Upper lobe of left lung (tissue), 6 donors: ENCODE measurements at regions not wholly inside any gene's neighbourhood (a gene's known extent, or its start where the extent isn't known, plus 50 kb on each side); places are given as distances from the start of the nearest gene placed in this dataset.

ENCODE experiments used
- ATAC-seq, 2 donors: fragments of 200-7000 bp; cut with Tn5 transposase; one replicate each; pipeline ENCODE4 v1.9.1; 2022; ENCODE audit warnings: mild to moderate bottlenecking in 2 of 2, moderate library complexity in 2 of 2; ENCODE audit not compliant: low FRiP score in 2 of 2
- DNase-seq, 2 donors: peaks; one replicate each; pipeline ENCODE4 v3.0.0-alpha.2; 2019 to 2020
- H3K27ac ChIP-seq, 4 donors: fragments of 200-600 bp; sonication (generic); one replicate each; pipeline ENCODE4 v1.5.1; 2016 to 2019
- H3K27me3 ChIP-seq, 4 donors: fragments of 200-600 bp; sonication (generic); one replicate each; pipeline ENCODE4 v1.5.1; 2017 to 2019
- H3K36me3 ChIP-seq, 4 donors: fragments of 200-600 bp; sonication (generic); one replicate each; pipeline ENCODE4 v1.5.1; 2016 to 2019
- H3K4me1 ChIP-seq, 4 donors: fragments of 200-600 bp; sonication (generic); one replicate each; pipeline ENCODE4 v1.5.1; 2018 to 2019
- H3K4me3 ChIP-seq, 4 donors: fragments of 200-600 bp; sonication (generic); one replicate each; pipeline ENCODE4 v1.5.1; 2017 to 2019; ENCODE audit warnings: mild to moderate bottlenecking in 2 of 4, moderate library complexity in 1 of 4
- H3K9me3 ChIP-seq, 4 donors: fragments of 200-600 bp; sonication (generic); one replicate each; pipeline ENCODE4 v1.5.1; 2018 to 2019
- EP300 ChIP-seq, 4 donors: sonication (generic); formaldehyde crosslinking; IDR thresholded peaks; one replicate each; pipeline ENCODE4 v1.5.1; 2017; ENCODE audit warnings: antibody characterized with exemption in 4 of 4, control low read depth in 2 of 4
- POLR2A ChIP-seq, 4 donors: fragments of 450-650 bp; IDR thresholded peaks; one replicate each; pipeline ENCODE4 v1.5.1; 2016 to 2017; ENCODE audit warnings: antibody characterized with exemption in 4 of 4, mild to moderate bottlenecking in 2 of 4
- POLR2AphosphoS5 ChIP-seq, 2 donors: sonication (generic); formaldehyde crosslinking; IDR thresholded peaks; one replicate each; pipeline ENCODE4 v1.5.1; 2017; ENCODE audit warnings: antibody characterized with exemption in 2 of 2
- WGBS, 2 donors: methylation state at CpG; one replicate each; pipeline ENCODE4 v1.1.5; 2017 to 2018; 5-methylcytosine and 5-hydroxymethylcytosine counted together
- TF ChIP-seq, protein P1 (sequence below), 6 experiments: fragments of 450-650 bp in 4 of 6; fragments of 200-600 bp in 2 of 6; sonication (generic) in 2 of 6; IDR thresholded peaks; one replicate each; pipeline ENCODE4 v1.5.1; 2016 to 2019; ENCODE audit warnings: antibody characterized with exemption in 6 of 6
- donor health status: DM: no; HTN: no; CAD: no; lungs with moderate emphysema.
- donor health status: DM: no; HTN: yes; CAD: no; lungs with severe emphysema.

DNA sequence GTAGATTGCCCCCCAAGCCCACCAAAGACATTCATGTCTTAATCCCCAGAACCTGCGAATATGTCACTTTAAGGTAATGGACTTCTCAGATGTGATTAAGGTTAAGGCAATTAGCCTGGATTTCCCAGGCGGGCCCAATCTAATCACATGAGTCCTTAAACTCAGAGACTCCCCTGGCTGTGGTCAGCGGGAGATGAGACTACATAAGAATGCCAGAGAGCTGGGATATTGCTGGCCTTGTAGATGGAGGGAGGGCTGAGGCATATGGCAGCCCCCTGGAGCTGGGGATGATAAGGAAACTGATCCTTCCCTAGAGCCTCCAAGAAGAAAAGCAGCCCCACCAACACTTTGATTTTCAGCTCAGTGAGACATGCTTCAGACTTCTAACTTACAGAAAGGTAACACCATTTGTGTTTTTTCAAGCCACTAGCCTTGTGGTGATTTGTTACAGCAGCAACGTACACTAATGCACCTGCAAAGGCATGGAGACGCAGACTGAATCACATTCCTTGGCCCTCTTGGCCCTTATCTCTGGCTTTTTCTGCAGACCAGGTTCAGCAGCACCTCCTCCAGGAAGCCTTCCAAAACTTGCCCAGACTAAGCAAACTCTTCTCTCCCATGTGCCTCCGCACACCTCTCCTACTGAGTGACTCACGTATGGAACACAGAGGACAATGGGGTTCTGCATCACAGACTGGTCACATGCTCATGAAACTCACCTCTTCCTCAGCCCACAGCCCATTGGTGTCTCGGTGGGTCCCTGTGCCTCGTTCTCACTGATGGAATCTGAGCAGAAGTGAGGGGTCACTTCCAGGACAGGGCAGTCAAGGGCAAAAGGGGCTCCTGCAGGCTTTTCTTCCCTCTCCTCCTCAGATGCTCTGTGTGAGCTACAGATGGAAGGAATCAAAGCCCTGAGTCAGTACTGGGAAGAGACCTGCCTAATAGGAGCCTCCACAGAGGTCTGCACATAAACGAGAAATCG is 86.3 kb upstream of the HMGXB4 start:
- WGBS, 2 donors, result 78 to 81% methylated on average over 11 of the region's 11 CpGs
- ATAC-seq, result no peak
- Histone ChIP-seq H3K36me3 (no peaks in the 10 kb centered on the region), H3K9me3 (no peaks in the 10 kb centered on the region), H3K27me3 (no peaks in the 10 kb centered on the region), H3K4me1 (no peaks in the 10 kb centered on the region), H3K27ac (no peak overlapping the region), H3K4me3 (no peak overlapping the region)
- TF ChIP-seq, protein P1, sequence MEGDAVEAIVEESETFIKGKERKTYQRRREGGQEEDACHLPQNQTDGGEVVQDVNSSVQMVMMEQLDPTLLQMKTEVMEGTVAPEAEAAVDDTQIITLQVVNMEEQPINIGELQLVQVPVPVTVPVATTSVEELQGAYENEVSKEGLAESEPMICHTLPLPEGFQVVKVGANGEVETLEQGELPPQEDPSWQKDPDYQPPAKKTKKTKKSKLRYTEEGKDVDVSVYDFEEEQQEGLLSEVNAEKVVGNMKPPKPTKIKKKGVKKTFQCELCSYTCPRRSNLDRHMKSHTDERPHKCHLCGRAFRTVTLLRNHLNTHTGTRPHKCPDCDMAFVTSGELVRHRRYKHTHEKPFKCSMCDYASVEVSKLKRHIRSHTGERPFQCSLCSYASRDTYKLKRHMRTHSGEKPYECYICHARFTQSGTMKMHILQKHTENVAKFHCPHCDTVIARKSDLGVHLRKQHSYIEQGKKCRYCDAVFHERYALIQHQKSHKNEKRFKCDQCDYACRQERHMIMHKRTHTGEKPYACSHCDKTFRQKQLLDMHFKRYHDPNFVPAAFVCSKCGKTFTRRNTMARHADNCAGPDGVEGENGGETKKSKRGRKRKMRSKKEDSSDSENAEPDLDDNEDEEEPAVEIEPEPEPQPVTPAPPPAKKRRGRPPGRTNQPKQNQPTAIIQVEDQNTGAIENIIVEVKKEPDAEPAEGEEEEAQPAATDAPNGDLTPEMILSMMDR (IDR thresholded peaks at IDR 0.05), result no peak
- TF ChIP-seq POLR2AphosphoS5 (IDR thresholded peaks at IDR 0.05) (no peak), EP300 (IDR thresholded peaks at IDR 0.05) (no peak)
- DNase-seq, result no peak

DNA sequence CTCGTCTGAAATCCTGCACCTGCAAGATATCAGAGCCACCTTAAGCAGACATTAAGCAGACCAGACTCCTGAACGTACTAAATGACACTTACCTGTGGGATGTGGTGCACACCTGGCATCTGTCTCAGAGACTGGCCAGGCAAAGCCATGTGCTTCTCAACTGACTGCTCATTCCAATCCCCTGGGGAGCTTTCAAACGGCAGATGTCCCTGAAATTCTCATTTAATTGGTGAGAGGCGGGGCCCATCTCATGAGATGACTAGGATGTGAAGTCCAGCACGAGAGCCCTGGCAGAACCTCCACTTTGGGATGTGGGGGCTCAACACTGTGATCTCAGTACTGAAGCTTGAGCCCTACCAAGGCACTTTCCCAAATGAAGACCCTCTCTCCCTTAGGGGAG is 84.9 kb upstream of the HMGXB4 start:
- ATAC-seq (no peak), DNase-seq (no peak)
- H3K9me3 ChIP-seq, result no peaks in the 10 kb centered on the region
- no peak overlapping the region for H3K27ac ChIP-seq
- no peaks in the 10 kb centered on the region for H3K27me3 ChIP-seq
- H3K4me3 ChIP-seq, result no peak overlapping the region
- no peaks in the 10 kb centered on the region for H3K4me1 ChIP-seq
- 39 to 54% methylated on average over 3 to 5 of the region's 5 CpGs for WGBS, 2 donors
- H3K36me3 ChIP-seq, result no peaks in the 10 kb centered on the region
- TF ChIP-seq POLR2AphosphoS5 (IDR thresholded peaks at IDR 0.05) (no peak), POLR2A (IDR thresholded peaks at IDR 0.05) (no peak), EP300 (IDR thresholded peaks at IDR 0.05) (no peak)
- TF ChIP-seq, protein P1 (IDR thresholded peaks at IDR 0.05), result no peak

DNA sequence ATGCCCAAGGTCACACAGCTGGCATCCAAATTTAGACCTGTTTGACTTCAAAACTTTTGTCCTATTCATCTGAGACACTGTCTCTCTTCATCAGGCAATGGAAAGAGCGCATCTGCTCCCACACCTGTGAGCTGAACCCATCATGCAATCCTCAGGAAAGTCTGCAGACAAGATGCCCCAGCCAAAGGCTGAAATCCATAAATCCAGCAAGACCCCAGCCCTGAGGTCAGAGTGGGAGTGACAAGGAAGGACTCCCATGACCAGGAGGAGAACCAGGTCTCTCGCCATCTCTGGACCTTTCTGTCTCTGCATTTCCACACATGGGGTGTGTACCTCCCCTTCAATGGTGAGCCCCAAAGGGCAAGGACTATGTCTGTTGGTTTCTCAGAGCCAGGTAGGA is 83.6 kb upstream of the HMGXB4 start:
- no peaks in the 10 kb centered on the region for H3K9me3 ChIP-seq
- H3K4me3 ChIP-seq, result no peak overlapping the region
- no peaks in the 10 kb centered on the region for H3K36me3 ChIP-seq
- no peak for TF ChIP-seq POLR2AphosphoS5 (IDR thresholded peaks at IDR 0.05)
- TF ChIP-seq, protein P1 (IDR thresholded peaks at IDR 0.05), result no peak
- TF ChIP-seq EP300 (IDR thresholded peaks at IDR 0.05), result no peak
- TF ChIP-seq POLR2A (IDR thresholded peaks at IDR 0.05), result no peak
- no peak for ATAC-seq
- H3K27ac ChIP-seq, result no peak overlapping the region
- WGBS, 2 donors, result 90 to 91% methylated on average over 2 of the region's 2 CpGs
- no peaks in the 10 kb centered on the region for H3K27me3 ChIP-seq
- no peaks in the 10 kb centered on the region for H3K4me1 ChIP-seq
- no peak for DNase-seq

DNA sequence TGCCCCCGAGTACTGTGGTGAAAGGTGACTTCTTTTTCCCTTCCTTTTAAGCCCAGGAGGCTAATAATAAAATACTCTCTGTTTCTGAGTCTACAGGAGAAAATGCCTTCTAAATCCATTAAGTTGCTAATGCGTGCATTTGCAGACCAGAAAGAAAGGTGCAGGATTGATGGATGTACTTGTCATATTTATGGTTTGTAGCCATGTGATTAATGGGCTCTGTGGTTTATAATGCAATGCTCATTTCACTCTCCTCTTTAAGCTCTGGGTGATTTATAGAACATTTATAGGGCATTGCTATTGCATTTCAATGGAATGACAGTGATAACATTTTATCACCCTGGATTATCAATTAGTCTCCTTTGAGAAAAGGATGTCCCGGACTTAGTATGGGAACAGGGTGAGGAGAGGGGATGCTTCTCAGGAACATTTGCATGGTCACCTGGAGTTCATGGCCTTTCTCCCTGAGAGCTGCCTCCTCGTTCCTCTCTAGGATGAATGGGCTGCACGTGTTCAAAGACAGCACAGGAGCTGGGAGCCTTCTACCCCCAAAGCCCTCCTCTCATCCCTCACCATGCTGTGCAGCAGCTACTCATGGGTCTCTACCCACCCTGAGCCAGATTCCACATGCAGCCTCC is 82.8 kb upstream of the HMGXB4 start:
- Histone ChIP-seq H3K27ac (no peak overlapping the region), H3K9me3 (no peaks in the 10 kb centered on the region), H3K27me3 (no peaks in the 10 kb centered on the region), H3K36me3 (no peaks in the 10 kb centered on the region), H3K4me1 (no peaks in the 10 kb centered on the region), H3K4me3 (no peak overlapping the region)
- WGBS, 2 donors, result 50 to 54% methylated on average over 5 of the region's 5 CpGs
- TF ChIP-seq, protein P1 (IDR thresholded peaks at IDR 0.05), result no peak
- TF ChIP-seq EP300 (IDR thresholded peaks at IDR 0.05) (no peak), POLR2AphosphoS5 (IDR thresholded peaks at IDR 0.05) (no peak), POLR2A (IDR thresholded peaks at IDR 0.05) (no peak)
- DNase-seq (no peak), ATAC-seq (no peak)
